ENCODE measurements at regions not wholly inside any gene's neighbourhood (a gene's known extent, or its start where the extent isn't known, plus 50 kb on each side); places are given as distances from the start of the nearest gene placed in this dataset.

DNA sequence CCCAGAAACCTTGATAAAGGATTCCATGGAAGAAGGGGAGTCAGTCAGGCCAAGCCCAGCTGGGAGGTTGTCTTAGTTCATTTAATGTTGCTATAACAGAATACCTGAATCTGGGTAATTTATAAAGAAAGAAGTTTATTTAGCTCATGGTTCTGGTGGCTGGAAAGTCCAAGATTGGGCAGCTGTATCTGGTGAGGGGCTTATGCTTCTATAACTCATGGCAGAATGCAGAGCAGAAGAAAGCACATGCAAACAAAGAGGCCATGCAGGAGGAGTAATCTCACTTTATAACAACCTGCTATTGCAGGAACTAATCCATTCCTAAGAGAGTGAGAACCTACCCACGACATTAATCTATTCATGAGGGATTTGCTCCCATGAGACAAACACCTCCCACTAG lies 54.2 kb upstream of the ANKRD1 start:
- no peak overlapping the region for H3K27ac ChIP-seq (ENCODE audit: low read depth in 2 of 2, low read length in 1 of 2)
- H3K9me3 ChIP-seq (ENCODE audit: control insufficient read depth in 2 of 2, insufficient read depth in 1 of 2, low read depth in 1 of 2, low read length in 1 of 2), result no peaks in the 10 kb centered on the region
- H3K4me1 ChIP-seq (ENCODE audit: control insufficient read depth in 2 of 2, insufficient read depth in 2 of 2, low read length in 1 of 2), result no peaks in the 10 kb centered on the region
- 53 to 71% methylated on average over 1 of the region's 1 CpG for WGBS, 2 donors
- H3K4me3 ChIP-seq (ENCODE audit: low read depth in 1 of 2, low read length in 2 of 2), result no peak overlapping the region
- no peaks in the 10 kb centered on the region for H3K27me3 ChIP-seq (ENCODE audit: control insufficient read depth in 1 of 2, insufficient read depth in 2 of 2, low read length in 2 of 2)
- no peaks in the 10 kb centered on the region for H3K36me3 ChIP-seq (ENCODE audit: control insufficient read depth in 2 of 2, insufficient read depth in 2 of 2, low read length in 1 of 2)

DNA sequence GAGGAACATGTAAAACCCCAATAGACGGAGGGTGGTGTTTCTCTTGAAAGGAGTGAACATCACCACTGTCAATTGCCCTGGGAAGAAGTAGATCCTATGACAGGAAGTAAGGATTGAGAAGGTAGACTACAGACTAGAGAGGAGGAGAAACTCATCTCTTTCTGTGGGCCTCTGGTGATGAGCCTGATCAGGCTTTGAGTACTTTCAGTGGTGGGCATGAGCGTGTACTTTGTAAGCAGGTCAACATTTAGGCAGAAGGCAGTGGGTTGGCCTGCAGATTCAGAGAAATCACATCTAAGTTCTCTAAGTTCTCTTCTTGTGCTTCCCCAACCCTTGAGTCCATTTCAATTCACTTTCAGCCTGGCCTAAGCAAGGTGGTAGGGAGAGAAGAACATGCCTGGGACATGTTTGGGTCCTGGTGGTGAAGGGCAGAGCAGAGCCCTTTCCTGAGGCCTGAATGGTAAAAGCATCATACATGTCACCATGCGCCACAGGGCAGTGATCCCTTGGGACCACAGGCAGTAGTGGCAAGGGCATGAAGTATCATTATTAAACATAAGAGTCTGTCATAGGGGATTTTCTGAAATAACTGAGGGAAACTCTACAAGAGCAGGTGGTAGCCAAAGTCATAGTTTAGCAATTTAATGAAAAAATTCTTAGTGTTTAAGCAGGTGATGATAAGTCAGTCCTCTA lies 56.4 kb upstream of the ANKRD1 start:
- H3K27me3 ChIP-seq (ENCODE audit: control insufficient read depth in 1 of 2, insufficient read depth in 2 of 2, low read length in 2 of 2), result no peaks in the 10 kb centered on the region
- no peaks in the 10 kb centered on the region for H3K9me3 ChIP-seq (ENCODE audit: control insufficient read depth in 2 of 2, insufficient read depth in 1 of 2, low read depth in 1 of 2, low read length in 1 of 2)
- 95 to 96% methylated on average over 3 of the region's 3 CpGs for WGBS, 2 donors
- H3K36me3 ChIP-seq (ENCODE audit: control insufficient read depth in 2 of 2, insufficient read depth in 2 of 2, low read length in 1 of 2), result no peaks in the 10 kb centered on the region
- no peak overlapping the region for H3K27ac ChIP-seq (ENCODE audit: low read depth in 2 of 2, low read length in 1 of 2)
- H3K4me3 ChIP-seq (ENCODE audit: low read depth in 1 of 2, low read length in 2 of 2), result no peak overlapping the region
- H3K4me1 ChIP-seq (ENCODE audit: control insufficient read depth in 2 of 2, insufficient read depth in 2 of 2, low read length in 1 of 2), result no peaks in the 10 kb centered on the region

GRCh38 chr10:90977855-90978486 lies 57.1 kb upstream of the ANKRD1 start:
- Histone ChIP-seq H3K9me3 (ENCODE audit: control insufficient read depth in 2 of 2, insufficient read depth in 1 of 2, low read depth in 1 of 2, low read length in 1 of 2) (no peaks in the 10 kb centered on the region), H3K36me3 (ENCODE audit: control insufficient read depth in 2 of 2, insufficient read depth in 2 of 2, low read length in 1 of 2) (no peaks in the 10 kb centered on the region), H3K27ac (ENCODE audit: low read depth in 2 of 2, low read length in 1 of 2) (no peak overlapping the region), H3K4me3 (ENCODE audit: low read depth in 1 of 2, low read length in 2 of 2) (no peak overlapping the region), H3K27me3 (ENCODE audit: control insufficient read depth in 1 of 2, insufficient read depth in 2 of 2, low read length in 2 of 2) (no peaks in the 10 kb centered on the region), H3K4me1 (ENCODE audit: control insufficient read depth in 2 of 2, insufficient read depth in 2 of 2, low read length in 1 of 2) (no peaks in the 10 kb centered on the region)
- 40 to 82% methylated on average over 3 of the region's 3 CpGs for WGBS, 2 donors

GRCh38 chr10:90982406-90983008 lies 61.6 kb upstream of the ANKRD1 start:
- H3K4me3 ChIP-seq (ENCODE audit: low read depth in 1 of 2, low read length in 2 of 2), result no peak overlapping the region
- no peaks in the 10 kb centered on the region for H3K9me3 ChIP-seq (ENCODE audit: control insufficient read depth in 2 of 2, insufficient read depth in 1 of 2, low read depth in 1 of 2, low read length in 1 of 2)
- no peak overlapping the region for H3K27ac ChIP-seq (ENCODE audit: low read depth in 2 of 2, low read length in 1 of 2)
- H3K4me1 ChIP-seq (ENCODE audit: control insufficient read depth in 2 of 2, insufficient read depth in 2 of 2, low read length in 1 of 2), result no peaks in the 10 kb centered on the region
- no peaks in the 10 kb centered on the region for H3K27me3 ChIP-seq (ENCODE audit: control insufficient read depth in 1 of 2, insufficient read depth in 2 of 2, low read length in 2 of 2)
- WGBS, 2 donors, result 84 to 87% methylated on average over 10 of the region's 10 CpGs
- no peaks in the 10 kb centered on the region for H3K36me3 ChIP-seq (ENCODE audit: control insufficient read depth in 2 of 2, insufficient read depth in 2 of 2, low read length in 1 of 2)

DNA sequence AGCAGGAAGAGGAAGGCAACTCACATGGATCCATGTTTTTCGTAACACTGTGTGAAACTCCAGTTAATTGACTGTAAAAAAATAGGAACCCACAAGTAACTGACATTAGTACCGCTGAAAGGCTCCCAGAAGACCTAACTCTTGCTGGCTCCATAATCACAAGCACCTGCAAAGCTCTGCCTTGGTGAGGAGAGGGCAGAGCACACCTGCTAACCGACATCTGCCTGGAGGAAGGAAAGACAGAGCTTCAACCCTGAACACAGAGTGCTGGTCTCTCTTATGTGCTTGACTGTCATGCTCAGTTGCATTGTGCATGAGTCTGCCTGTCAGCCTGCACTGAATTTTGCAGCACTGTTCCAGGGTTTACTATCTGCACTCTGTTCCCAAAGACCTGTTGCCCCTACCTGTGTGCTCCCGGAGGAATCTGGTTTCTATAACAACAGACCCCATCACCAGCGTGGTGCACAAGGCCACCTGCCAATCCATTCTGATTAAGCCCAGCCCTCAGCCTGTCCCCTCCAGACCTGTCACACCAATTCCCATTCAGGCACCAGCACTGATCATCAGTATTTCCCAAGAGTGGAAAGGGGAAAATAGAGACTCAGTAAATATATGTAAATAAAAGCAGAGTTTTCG lies 63.1 kb upstream of the ANKRD1 start:
- Histone ChIP-seq H3K27ac (ENCODE audit: low read depth in 2 of 2, low read length in 1 of 2) (no peak overlapping the region), H3K4me3 (ENCODE audit: low read depth in 1 of 2, low read length in 2 of 2) (no peak overlapping the region), H3K9me3 (ENCODE audit: control insufficient read depth in 2 of 2, insufficient read depth in 1 of 2, low read depth in 1 of 2, low read length in 1 of 2) (no peaks in the 10 kb centered on the region), H3K4me1 (ENCODE audit: control insufficient read depth in 2 of 2, insufficient read depth in 2 of 2, low read length in 1 of 2) (no peaks in the 10 kb centered on the region), H3K36me3 (ENCODE audit: control insufficient read depth in 2 of 2, insufficient read depth in 2 of 2, low read length in 1 of 2) (no peaks in the 10 kb centered on the region), H3K27me3 (ENCODE audit: control insufficient read depth in 1 of 2, insufficient read depth in 2 of 2, low read length in 2 of 2) (no peaks in the 10 kb centered on the region)
- WGBS, 2 donors, result 73 to 78% methylated on average over 6 of the region's 6 CpGs

DNA sequence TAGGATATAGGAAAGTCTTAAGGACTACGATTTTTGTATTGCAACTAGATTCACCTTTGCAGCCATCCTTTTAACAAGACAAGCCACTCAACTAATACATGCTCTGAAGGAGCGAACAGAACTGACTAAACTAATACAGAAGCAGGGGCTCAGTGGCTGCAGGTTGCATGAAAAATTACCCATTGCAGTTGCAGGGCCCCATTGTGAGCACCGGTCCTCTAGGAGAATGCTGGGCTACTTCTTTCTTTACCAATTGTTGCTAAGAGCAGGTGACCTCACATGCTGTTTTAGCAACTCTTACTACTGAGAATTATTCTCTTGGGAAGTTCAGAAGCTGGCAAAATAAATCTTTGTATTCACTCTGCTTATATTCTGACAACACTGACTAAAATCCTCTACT lies 64.0 kb upstream of the ANKRD1 start:
- no peaks in the 10 kb centered on the region for H3K36me3 ChIP-seq (ENCODE audit: control insufficient read depth in 2 of 2, insufficient read depth in 2 of 2, low read length in 1 of 2)
- no peak overlapping the region for H3K27ac ChIP-seq (ENCODE audit: low read depth in 2 of 2, low read length in 1 of 2)
- no peaks in the 10 kb centered on the region for H3K27me3 ChIP-seq (ENCODE audit: control insufficient read depth in 1 of 2, insufficient read depth in 2 of 2, low read length in 2 of 2)
- WGBS, 2 donors, result 73 to 84% methylated on average over 3 of the region's 3 CpGs
- H3K4me1 ChIP-seq (ENCODE audit: control insufficient read depth in 2 of 2, insufficient read depth in 2 of 2, low read length in 1 of 2), result no peaks in the 10 kb centered on the region
- no peaks in the 10 kb centered on the region for H3K9me3 ChIP-seq (ENCODE audit: control insufficient read depth in 2 of 2, insufficient read depth in 1 of 2, low read depth in 1 of 2, low read length in 1 of 2)
- H3K4me3 ChIP-seq (ENCODE audit: low read depth in 1 of 2, low read length in 2 of 2), result no peak overlapping the region

DNA sequence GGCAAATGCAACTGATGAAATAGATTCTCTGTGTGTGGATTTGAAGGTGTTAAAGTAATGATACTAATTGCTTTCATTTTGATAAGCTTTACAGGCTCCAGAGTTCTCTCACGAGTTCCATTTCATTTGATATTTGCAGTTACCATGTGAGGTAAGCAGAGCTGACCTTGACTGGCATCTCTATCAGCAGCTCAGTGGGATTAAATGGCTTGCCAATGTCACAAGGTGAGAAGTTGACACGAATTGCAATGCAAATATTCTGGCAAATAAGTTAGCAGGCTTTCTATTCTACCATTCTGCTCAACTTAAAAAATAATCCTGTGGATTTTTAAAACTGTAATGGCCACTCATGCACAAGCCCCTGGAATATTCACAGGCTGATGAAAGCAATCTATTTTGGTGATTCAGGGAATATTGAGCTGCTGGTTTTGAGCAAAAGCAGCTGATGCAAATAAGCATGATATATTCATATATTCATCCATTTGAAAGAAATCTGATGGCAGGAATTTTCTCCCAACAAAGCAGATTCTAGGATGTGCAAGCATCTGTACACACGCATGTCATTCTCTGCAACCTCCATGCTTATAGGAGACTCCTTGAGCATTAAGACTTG lies 64.5 kb upstream of the ANKRD1 start:
- H3K27me3 ChIP-seq (ENCODE audit: control insufficient read depth in 1 of 2, insufficient read depth in 2 of 2, low read length in 2 of 2), result no peaks in the 10 kb centered on the region
- H3K36me3 ChIP-seq (ENCODE audit: control insufficient read depth in 2 of 2, insufficient read depth in 2 of 2, low read length in 1 of 2), result no peaks in the 10 kb centered on the region
- H3K4me1 ChIP-seq (ENCODE audit: control insufficient read depth in 2 of 2, insufficient read depth in 2 of 2, low read length in 1 of 2), result no peaks in the 10 kb centered on the region
- no peak overlapping the region for H3K27ac ChIP-seq (ENCODE audit: low read depth in 2 of 2, low read length in 1 of 2)
- H3K9me3 ChIP-seq (ENCODE audit: control insufficient read depth in 2 of 2, insufficient read depth in 1 of 2, low read depth in 1 of 2, low read length in 1 of 2), result no peaks in the 10 kb centered on the region
- 44 to 52% methylated on average over 3 of the region's 3 CpGs for WGBS, 2 donors
- H3K4me3 ChIP-seq (ENCODE audit: low read depth in 1 of 2, low read length in 2 of 2), result no peak overlapping the region

- Histone ChIP-seq H3K27me3 (ENCODE audit: control insufficient read depth in 1 of 2, insufficient read depth in 2 of 2, low read length in 2 of 2) (no peaks in the 10 kb centered on the region), H3K9me3 (ENCODE audit: control insufficient read depth in 2 of 2, insufficient read depth in 1 of 2, low read depth in 1 of 2, low read length in 1 of 2) (no peaks in the 10 kb centered on the region), H3K4me1 (ENCODE audit: control insufficient read depth in 2 of 2, insufficient read depth in 2 of 2, low read length in 1 of 2) (no peaks in the 10 kb centered on the region), H3K36me3 (ENCODE audit: control insufficient read depth in 2 of 2, insufficient read depth in 2 of 2, low read length in 1 of 2) (no peaks in the 10 kb centered on the region), H3K27ac (ENCODE audit: low read depth in 2 of 2, low read length in 1 of 2) (no peak overlapping the region), H3K4me3 (ENCODE audit: low read depth in 1 of 2, low read length in 2 of 2) (no peak overlapping the region)
- WGBS, 2 donors, result 88 to 90% methylated on average over 2 of the region's 2 CpGs
These were observed 65.4 kb upstream of the ANKRD1 start for GRCh38 chr10:90986136-90986760.

DNA sequence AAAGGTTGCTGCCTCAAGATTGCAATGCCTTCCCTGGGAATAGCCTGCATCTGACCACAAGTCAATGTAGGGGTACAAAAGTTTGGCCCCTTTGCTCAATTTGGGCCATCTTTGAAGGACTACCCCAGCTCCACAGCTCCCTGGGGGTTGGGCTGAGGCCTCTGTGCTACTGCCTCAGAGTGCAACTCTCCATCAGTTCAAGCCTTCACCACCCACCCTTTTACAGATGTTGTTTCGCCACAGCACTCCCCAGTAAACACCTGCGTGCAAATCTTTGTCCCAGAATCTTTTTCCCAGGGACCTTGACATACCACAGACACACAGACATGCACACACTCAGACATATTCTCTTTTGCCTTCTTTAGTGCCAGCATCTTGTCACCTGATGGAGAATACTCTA lies 66.0 kb upstream of the ANKRD1 start:
- no peaks in the 10 kb centered on the region for H3K4me1 ChIP-seq (ENCODE audit: control insufficient read depth in 2 of 2, insufficient read depth in 2 of 2, low read length in 1 of 2)
- H3K9me3 ChIP-seq (ENCODE audit: control insufficient read depth in 2 of 2, insufficient read depth in 1 of 2, low read depth in 1 of 2, low read length in 1 of 2), result no peaks in the 10 kb centered on the region
- H3K36me3 ChIP-seq (ENCODE audit: control insufficient read depth in 2 of 2, insufficient read depth in 2 of 2, low read length in 1 of 2), result no peaks in the 10 kb centered on the region
- H3K27me3 ChIP-seq (ENCODE audit: control insufficient read depth in 1 of 2, insufficient read depth in 2 of 2, low read length in 2 of 2), result no peaks in the 10 kb centered on the region
- H3K27ac ChIP-seq (ENCODE audit: low read depth in 2 of 2, low read length in 1 of 2), result no peak overlapping the region
- WGBS, 2 donors, result 94 to 95% methylated on average over 2 of the region's 2 CpGs
- no peak overlapping the region for H3K4me3 ChIP-seq (ENCODE audit: low read depth in 1 of 2, low read length in 2 of 2)
